RWPE1 (cell line): ENCODE measurements at regions not wholly inside any gene's neighbourhood (a gene's known extent, or its start where the extent isn't known, plus 50 kb on each side); places are given as distances from the start of the nearest gene placed in this dataset.

Experiments
- CTCF ChIA-PET: fragments of 350-600 bp; sonication (Branson Sonifier 250); formaldehyde crosslinking; extraction: SDS; loops from one replicate; lab custom pipeline; 2021; lab: Yijun Ruan, JAX
- POLR2A ChIA-PET: fragments of 400-600 bp; formaldehyde crosslinking; extraction: SDS; loops from one replicate; lab custom pipeline; 2020; ENCODE audit warnings: antibody characterized with exemption; ENCODE audit not compliant: low non-redundant PET; lab: Yijun Ruan, JAX
- DNase-seq: peaks from one replicate; pipeline ENCODE4 v3.0.0; 2012; ENCODE audit warnings: low spot score
- H3K27ac ChIP-seq: fragments of 450-650 bp; 2 replicates; pipeline ENCODE4 v1.5.1; 2017
- TF ChIP-seq, protein P1 (sequence below): fragments of 450-650 bp; conservative IDR thresholded peaks from 2 replicates; pipeline ENCODE4 v1.5.1; 2017; ENCODE audit warnings: low read depth, mild to moderate bottlenecking

DNA sequence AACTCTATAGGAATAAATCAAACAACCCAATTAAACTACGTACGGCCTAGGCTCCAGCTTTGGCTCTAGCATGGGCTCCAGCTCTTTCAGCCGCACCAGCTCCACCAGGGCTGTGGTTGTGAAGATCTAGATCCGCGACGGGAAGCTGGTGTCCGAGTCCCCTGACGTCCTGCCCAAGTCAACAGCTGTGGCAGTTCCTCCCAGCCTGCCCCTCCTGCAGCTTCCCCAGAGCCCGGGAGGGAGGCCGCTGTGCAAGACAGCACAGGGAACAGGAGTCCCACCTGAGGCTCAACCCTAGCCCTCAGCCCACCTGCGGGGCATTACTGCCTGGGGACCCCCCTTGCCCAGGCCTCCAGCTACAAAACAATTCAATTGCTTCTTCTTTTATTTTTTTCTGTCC, 2680.3 kb downstream of the PCDH7 start:
- no peak overlapping the region for H3K27ac ChIP-seq
- ChIA-PET POLR2A (no interaction called here), CTCF (no interaction called here)
- DNase-seq = no peak
- TF ChIP-seq, protein P1, sequence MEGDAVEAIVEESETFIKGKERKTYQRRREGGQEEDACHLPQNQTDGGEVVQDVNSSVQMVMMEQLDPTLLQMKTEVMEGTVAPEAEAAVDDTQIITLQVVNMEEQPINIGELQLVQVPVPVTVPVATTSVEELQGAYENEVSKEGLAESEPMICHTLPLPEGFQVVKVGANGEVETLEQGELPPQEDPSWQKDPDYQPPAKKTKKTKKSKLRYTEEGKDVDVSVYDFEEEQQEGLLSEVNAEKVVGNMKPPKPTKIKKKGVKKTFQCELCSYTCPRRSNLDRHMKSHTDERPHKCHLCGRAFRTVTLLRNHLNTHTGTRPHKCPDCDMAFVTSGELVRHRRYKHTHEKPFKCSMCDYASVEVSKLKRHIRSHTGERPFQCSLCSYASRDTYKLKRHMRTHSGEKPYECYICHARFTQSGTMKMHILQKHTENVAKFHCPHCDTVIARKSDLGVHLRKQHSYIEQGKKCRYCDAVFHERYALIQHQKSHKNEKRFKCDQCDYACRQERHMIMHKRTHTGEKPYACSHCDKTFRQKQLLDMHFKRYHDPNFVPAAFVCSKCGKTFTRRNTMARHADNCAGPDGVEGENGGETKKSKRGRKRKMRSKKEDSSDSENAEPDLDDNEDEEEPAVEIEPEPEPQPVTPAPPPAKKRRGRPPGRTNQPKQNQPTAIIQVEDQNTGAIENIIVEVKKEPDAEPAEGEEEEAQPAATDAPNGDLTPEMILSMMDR = no peak

GRCh38 chr4:33407496-33407895, 2687.3 kb downstream of the PCDH7 start:
- POLR2A ChIA-PET = no interaction called here
- no peak overlapping the region for H3K27ac ChIP-seq
- CTCF ChIA-PET = interaction anchor here (0.6 kb wide), 1 partner anchor 1040 kb away, joined by 7 read pairs; no protein-coding TSS in a partner anchor
- TF ChIP-seq, protein P1 = no peak
- no peak for DNase-seq

DNA sequence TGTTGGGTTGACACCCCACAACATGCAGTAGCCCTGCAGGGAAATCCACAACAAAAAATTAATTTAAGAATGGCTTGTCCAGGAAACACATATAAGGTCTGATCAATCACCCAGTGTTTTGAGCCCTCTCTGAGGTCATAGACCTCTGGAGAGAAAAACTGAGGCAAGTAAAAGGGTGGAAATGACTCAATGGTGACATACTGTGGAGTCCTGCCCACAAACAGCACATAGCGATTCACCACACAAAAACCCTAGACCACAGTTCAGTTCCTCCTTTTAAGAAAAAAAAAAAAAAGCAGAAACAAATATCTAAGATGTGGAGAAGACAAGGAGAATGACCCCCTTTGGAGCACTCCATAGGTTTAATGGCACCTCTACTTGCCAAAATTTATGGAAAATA, 2691.0 kb downstream of the PCDH7 start:
- no peak overlapping the region for H3K27ac ChIP-seq
- POLR2A ChIA-PET = no interaction called here
- no peak for DNase-seq
- TF ChIP-seq, protein P1 = no peak
- CTCF ChIA-PET = no interaction called here

DNA sequence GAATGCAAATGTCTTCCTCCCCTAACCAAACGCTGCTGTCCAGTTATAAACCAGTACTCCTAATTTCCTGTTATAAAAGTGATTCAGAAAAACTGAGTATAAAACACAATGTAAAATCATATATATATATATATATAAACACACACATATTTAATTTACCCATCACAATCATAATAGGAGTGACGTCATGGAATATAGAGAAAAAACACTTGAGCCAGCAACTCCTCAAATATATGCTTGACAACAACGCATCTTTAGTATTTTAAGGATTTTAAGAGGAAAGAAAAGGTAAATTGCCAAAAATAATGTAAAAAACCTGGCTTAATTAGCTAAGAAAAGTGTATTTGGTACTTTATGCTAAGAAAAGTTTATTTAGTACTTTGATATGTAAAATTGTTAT, 2701.7 kb downstream of the PCDH7 start:
- H3K27ac ChIP-seq = no peak overlapping the region
- CTCF ChIA-PET = interaction anchor here (0.6 kb wide), 1 partner anchor 836 kb away, joined by 3 read pairs; no protein-coding TSS in a partner anchor
- POLR2A ChIA-PET = no interaction called here
- TF ChIP-seq, protein P1 = no peak
- no peak for DNase-seq

GRCh38 chr4:33422656-33423055, 2702.5 kb downstream of the PCDH7 start:
- POLR2A ChIA-PET = no interaction called here
- no peak for DNase-seq
- H3K27ac ChIP-seq = no peak overlapping the region
- CTCF ChIA-PET = no interaction called here
- TF ChIP-seq, protein P1 = no peak

DNA sequence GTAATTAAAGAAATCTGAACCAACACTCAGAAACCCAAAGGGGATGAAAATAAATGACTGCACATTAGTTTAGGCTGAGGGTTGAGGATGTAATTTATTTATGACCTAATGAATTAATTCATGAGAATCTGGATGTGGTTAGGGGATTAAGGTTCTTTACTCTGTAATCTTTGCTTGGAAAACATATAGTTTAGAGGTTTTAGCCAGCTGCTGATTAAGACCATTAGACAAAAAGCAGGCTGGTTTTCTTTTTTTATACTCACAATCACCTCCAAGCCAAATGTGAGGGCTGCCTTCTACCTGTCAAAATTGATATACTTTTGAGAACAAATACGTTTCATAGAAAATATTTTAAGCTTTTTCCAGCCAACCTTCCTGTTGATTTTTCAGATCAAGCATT, 2705.8 kb downstream of the PCDH7 start:
- ChIA-PET POLR2A (no interaction called here), CTCF (no interaction called here)
- TF ChIP-seq, protein P1 = no peak
- DNase-seq = no peak
- no peak overlapping the region for H3K27ac ChIP-seq
